ENCODE measurements at regions not wholly inside any gene's neighbourhood (a gene's known extent, or its start where the extent isn't known, plus 50 kb on each side); places are given as distances from the start of the nearest gene placed in this dataset.
"Not testable (repeated sequence)": the region's sequence is repeated elsewhere in the genome, so short reads cannot be mapped to it uniquely, and the experiment has no call there.

DNA sequence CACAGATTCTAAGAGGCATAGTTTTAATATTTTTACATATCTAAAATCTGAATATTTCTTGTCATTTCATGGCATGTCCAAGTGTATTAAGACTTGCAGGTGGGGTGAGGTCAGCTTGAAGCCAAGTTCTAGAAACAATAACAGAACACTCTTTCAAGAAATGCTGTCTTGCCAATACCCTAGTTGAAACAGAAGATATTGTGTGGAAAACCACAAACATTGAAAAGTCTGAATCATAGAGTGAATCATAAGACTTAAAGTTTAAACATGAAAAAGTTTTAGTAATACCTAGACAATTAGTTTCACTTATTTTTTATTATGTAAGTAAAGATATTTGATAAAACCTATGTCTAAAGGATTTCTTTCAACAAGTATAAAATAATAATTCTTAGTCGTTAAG, 191.5 kb upstream of the CAND1 start:
- peak; percentile 93 for DNase-seq (ENCODE audit: low read depth)

DNA sequence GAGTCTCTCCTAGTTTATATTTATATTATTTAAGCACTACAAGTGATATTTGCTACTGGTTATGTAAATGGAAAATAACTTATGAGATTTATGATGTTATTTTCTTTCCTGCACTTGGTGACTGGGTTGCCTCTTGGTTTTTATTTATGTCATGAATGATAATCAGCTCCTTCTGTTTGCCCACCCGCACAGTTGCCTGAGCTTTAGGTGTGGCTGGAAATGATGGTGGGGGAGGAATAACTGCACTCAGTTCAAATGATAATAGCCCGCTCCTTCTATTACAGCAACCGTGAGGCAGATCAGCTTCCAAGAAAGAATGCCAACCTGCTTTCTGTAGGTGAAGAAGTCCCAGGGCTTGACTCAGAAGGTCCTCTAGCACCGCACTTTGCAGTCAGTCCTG, 190.2 kb upstream of the CAND1 start:
- no peak for DNase-seq (ENCODE audit: low read depth)

DNA sequence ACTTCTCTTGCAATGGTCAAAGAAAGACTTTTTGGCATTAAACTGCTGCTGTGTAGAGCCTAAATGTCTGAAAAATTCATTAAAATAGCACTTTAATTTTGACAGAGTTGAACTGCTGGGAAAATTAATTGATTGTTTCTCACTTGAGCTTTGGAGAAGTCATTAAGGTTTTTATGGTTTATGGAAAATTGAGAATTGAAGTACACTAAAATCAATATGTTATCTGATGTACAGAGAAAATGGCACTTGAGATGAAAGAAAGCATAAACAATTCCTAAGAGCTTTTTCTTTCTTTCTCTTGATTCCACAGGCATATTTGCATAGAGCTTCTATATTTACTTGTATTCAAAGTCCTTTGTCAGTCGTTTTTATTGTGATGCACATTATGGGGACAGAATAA, 188.5 kb upstream of the CAND1 start:
- no peak for DNase-seq (ENCODE audit: low read depth)

DNA sequence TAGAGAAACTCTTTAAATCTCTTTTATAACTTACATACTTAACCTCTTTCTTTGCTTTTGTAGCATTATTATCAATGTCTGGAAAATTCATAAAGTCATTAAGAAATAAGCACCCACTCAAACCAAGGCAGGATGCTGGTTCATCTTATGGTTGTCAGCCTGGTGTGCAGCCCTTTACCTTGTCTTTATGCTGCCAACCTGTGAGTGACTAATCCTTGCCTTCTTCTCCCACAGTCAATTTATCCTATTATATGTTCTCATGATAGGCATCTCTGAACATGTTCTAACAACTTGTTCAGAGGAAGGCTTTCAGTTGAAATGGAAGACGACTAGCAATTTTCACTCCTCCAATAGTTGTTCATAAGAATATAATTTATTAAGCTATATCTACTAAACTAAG, 186.9 kb upstream of the CAND1 start:
- DNase-seq (ENCODE audit: low read depth) = no peak

DNA sequence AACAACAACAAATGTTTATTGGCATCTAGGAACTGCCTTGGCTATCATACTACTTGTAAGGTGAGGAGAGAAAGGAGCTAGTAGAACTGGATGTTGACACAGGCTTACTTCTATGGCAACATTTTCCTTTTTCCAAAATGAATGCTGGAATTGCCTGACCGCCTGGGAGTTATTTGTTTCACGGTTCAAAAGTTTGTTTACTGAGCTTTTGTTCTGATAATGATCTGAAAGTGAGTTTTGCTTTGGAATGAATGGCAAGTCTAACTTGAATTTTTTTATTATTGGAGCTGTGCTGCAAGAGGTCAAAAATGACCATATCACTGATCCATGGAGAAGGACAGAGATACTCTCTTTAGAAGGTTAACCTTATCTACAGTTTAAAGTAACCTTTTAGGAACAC, 183.5 kb upstream of the CAND1 start:
- peak; percentile 85 for DNase-seq (ENCODE audit: low read depth)

DNA sequence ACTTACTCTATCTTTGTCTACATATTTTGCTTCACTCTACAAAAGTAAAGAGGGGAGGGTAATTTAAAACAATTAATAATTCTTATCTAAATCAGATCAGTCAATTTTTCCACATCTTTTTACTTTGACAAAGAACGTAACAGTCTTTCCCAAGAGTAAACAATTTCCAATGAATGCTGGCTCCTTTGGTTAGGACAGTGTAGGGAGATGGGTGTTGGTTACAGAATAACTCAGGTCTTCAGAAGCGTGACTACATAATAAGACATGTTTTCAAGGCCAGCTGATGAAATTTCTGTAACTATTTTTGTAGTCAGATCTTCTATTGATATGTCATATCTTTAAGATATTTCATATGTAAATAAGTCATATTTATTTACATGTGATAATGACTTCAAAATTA, 183.0 kb upstream of the CAND1 start:
- DNase-seq (ENCODE audit: low read depth) = peak; percentile 71

DNA sequence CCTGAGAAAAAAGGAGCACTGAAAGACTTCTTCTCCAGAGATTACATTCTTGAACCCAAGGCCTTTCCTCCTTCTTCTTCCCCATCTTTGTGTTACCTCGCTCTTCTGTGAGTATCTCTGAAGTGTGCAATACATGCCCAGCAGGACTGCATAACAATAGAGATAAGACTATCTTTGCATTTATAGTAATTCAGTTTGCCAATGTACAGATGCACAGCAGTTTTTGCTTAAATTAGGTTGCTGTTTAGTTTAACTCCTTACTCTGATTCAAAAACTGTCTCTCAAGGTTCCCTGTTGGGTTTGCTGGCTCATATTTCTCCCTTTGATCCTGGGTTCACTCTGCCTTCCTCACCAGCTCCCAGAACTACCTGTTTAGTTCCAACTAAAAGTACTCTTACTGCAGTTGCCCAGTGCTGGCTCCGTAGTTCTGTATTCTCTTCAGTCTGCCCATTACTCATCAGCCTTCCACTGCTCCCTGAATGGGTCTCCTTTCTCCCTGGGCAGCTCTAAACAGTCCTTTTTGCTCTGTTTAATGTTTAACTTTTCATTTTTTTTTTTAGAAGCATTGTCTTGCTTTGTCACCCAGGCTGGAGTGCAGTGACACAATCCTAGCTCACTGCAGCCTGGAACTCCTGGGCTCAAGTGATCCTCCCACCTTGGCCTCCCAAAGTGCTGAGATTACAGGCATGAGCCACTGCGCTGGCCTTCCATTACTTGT, 180.6 kb upstream of the CAND1 start:
- peak; percentile 85 for DNase-seq (ENCODE audit: low read depth)

DNA sequence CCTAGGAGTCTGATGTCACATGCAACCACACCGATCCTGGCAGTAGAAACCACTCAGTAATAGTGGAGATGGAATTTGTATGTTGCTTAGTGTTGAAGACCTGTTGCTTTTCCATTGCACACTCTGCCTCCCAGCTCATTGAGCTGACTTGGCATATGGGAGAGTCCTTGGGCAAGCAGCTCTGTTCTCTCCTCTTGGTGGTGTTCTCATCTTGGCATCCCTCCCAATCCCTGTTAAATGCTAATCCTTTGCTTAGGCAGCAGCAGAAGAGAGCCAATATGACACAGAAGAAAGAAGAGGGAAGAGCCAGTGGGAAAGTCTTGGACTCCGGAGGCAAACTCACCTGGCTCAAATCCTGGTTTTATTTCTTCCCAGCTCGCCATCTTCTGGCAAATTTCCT, 178.0 kb upstream of the CAND1 start:
- peak; percentile 96 for DNase-seq (ENCODE audit: low read depth)

DNA sequence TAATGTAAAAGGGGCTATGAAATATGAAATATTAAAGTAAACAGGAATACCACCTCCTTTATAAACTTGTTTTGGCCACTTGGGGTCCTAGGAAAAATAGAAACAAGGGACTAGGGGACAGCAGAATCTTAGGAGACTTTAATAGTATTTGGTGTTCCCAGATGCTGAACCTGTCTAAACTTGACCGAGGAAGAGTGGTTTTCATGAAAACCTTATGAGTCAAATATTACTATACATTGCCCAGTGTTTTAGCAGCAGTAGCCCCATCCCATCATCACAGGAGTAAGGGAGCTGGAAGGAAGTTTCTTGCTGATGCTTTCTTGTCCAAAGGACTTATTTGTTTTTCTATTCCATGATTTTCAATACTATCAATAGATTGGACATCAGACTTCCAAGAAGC, 177.5 kb upstream of the CAND1 start:
- no peak for DNase-seq (ENCODE audit: low read depth)

DNA sequence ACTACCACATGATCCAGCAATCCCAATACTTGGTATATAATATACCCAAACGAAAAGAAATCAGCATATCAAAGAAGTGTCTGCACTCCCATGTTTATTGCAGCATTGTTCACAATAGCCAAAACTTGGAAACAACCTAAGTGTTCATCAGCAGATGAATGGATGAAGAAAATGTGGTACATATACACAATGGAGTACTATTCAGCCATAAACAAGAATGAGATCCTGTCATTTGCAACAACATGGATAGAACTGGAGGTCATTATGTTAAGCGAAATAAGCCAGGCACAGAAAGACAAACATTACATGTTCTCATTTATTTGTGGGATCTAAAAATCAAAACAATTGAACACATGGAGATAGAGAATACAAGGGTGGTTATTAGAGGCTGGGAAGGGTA, 176.2 kb upstream of the CAND1 start:
- not testable (repeated sequence) for DNase-seq (ENCODE audit: low read depth)

DNA sequence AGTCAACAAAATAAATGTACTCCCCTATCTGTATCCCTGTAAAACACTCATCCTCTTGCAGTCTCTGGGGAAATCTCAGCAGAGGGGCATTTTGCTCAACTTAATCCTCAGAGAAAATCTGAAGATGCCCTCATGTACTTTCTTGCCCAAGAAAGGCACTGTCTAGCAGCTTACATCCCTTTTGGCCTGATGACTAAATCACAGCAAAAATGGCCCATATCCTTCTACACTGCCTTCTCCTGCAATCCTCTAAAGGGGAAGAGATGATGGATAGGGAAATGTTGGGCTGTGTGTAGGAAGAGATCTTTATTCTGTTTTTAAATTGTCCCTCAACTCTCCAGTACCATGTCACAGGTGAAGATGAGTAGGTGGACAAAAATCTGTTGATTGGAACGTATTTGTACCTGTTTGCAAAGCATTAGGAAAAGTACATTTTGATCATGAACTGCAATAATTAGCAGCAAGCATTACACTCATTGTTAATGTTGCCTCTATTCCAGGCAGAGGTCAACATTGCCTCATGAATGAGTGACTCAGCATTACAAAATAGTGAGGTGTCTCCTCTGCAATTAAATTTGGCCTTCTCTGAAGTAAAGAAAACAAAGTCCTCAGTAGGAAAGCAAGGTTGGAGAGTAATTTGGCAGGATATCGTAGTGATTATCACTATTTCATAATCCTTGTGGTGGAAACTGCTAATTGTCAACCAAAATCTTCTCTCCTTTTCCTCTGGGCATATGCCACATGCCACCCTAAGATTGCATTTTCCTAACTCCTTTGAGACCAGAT, 172.4 kb upstream of the CAND1 start:
- peak; percentile 97 for DNase-seq (ENCODE audit: low read depth)

DNA sequence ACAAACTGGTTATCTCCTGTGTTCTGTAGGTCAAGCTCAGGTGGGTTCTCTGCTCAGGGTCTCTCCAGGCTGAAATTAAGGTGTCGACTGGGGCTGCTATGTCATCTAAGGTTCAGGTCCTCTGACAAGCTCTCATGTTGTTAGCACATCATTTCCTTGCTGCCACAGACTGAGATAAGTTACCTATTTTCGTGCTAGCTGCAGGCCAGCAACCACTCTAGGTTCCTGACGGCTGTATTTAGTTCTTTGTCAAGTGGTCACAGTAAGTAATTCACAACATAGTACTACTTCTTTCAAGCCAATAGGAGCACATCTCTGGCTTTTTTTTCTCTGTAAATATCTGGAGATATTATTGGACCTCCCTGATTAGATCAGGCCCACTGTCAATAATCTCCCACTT, 169.3 kb upstream of the CAND1 start:
- DNase-seq (ENCODE audit: low read depth) = no peak

DNA sequence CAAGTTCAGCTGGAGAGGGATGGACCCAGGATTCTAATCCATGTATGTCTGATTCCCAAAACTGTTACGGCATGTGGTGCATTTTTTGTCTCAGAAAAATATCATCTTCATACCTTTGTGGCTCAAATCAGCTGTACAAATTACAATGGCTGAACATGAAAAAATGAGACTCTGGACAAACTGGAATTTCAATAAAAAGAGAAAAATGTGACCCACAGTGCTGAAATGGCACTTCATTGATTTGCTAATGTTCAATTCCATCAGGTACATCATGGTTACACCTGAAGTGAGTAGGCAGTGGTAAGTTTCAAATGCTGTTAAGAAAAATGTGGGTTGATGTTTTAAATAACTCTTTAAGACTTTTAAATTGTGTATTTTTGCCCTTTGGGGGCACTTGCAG, 165.6 kb upstream of the CAND1 start:
- no peak for DNase-seq (ENCODE audit: low read depth)

DNA sequence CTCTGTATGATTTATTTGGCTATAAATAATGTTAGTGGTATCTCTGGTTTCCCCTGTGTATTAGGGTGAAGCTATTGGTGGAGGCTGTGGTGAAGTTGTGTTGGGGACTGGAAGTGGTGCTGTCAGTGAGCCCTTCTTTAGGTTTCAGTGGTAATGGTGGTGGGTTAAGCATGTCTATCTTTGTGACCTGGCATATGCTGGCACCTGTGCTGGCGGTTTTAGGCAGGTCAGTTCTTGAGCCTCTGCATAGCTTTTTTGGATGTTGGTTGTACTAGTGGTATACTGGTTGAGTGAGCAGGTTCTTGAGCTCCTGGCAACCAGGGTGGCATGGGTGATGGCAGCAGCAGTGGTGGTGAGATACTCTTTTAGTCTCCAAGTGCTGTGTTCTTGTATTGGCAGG, 161.9 kb upstream of the CAND1 start:
- no peak for DNase-seq (ENCODE audit: low read depth)

DNA sequence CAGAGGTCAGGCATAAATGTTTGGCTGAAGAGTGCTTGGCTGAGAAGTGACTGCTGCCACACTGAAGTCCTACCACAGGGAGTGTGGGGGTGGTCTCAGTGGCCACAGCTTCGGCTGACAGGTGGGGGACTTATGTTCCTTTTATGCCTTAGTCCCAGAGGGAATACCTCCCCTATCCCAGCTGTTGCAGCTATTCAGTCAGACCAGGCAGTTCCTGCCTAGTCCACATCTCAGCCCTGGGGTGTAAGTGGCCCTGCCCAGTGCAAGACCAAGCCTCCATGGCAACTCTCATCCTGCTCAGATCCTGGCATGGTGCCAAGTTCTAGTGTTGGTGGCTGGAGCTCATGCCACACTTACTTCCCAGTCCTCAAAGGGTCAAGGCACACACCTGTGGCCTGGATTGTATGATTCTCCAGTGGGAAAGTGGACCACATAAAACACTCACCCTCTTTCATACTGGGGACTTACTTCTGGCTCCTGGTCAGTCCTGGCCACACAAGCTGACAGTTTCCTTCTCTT, 161.3 kb upstream of the CAND1 start:
- DNase-seq (ENCODE audit: low read depth) = no peak

DNA sequence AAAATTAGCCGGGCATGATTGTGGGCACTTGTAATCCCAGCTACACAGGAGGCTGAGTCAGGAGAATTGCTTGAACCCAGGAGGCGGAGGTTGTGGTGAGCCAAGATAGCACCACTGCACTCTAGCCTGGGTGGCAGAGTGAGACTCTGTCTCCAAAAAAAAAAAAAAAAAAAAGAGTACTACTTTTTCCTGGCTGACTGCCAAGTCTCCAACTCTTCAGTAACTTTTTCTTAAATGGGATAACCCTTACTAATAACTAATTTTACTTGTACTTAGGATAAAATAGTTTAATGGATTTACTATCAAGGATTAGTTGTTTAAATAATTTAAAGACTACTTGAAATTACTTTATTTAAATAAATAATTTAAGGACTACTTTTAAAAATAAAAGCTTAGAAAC, 158.8 kb upstream of the CAND1 start:
- DNase-seq (ENCODE audit: low read depth) = not testable (repeated sequence)

DNA sequence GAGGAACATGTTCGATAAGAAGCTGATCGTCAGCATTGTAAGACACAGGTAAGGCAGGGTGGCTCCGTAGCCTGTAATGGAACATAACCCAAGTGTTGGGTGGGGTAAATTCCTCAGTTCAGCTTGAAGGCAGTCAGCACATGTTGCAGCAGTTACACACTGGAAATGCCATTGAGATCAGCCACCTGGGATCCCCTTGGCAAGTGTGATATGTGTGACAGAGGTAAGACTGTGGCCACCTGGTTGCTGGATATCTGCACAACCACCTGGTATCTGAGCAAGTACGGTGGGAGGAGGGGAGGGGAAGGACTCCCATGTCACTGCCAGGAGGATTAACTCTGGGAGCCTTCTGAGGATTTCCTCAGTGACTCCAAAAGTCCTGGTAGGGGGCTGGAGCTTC, 158.0 kb upstream of the CAND1 start:
- peak; percentile 15 for DNase-seq (ENCODE audit: low read depth)

DNA sequence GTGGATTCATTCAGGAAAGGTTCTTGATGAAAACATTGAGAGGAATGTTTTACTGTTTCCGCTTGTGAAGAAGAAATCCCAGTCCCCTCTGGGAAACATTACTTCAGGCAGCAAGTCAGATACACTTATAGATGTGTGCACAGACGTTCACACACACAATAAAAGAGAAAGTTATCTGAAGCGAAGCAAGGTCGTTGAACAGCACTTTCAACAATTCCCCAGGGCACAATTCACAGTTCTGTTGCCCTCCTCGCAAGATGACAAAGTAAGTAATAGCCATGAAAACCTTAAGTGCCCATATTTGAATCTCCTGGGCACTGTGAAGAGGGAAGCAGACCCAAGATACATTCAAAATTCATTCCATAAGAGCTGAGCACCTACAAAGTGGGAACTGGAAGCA, 156.6 kb upstream of the CAND1 start:
- DNase-seq (ENCODE audit: low read depth) = no peak

DNA sequence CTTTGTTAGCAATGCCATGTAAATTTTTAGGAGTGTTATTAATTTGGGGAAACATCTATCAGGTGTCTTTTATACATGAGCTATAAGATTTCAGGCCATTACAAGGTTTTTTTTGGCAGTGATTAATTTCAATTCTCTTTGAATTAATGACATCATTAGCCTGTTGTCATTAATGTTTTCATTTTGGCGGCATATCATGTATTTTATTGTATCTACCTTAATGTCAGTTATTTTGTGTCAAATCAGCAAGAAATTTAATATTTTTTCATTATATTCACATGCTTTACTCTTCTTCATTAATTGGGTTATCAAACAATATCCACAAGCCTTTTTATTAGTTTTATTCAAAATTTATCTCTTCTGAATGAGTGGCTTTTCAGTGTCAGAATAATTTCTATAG, 153.0 kb upstream of the CAND1 start:
- DNase-seq (ENCODE audit: low read depth) = no peak

DNA sequence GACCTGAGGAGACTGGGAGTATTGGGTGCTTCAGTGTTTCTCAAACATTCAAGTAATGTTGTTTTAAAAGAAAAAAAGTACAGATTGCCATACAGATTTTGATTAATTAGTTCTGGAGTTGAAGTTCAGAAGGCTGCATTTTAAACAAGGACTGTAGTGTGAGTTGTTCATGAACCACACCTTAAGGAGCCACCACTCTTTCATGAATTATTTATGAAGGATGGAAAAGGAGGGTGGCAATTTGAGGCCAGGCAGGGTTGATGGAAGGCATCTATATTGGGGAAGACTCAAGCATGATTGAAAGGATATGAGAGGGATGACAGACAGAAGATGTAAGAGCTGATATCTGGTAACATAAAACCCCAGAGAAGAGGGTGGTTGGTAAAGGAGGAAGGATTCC, 146.6 kb upstream of the CAND1 start:
- DNase-seq (ENCODE audit: low read depth) = no peak

DNA sequence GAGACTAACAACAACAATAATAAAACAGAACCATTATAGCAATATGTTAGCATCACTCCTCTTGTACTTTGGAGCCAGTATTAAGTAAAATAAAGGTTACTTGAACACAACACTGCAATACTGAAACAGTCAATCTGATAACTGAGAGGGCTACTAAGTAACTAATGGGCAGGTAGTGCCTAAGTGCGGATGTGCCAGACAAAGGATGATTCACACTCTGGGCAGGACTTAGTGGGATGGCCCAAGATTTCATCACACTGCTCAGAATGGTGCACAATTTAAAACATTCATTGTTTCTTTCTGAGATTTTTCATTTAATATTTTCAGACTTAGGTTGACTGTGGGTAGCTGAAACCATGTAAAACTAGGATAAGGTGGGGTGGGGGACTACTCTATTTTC, 131.9 kb upstream of the CAND1 start:
- peak; percentile 79 for DNase-seq (ENCODE audit: low read depth)

DNA sequence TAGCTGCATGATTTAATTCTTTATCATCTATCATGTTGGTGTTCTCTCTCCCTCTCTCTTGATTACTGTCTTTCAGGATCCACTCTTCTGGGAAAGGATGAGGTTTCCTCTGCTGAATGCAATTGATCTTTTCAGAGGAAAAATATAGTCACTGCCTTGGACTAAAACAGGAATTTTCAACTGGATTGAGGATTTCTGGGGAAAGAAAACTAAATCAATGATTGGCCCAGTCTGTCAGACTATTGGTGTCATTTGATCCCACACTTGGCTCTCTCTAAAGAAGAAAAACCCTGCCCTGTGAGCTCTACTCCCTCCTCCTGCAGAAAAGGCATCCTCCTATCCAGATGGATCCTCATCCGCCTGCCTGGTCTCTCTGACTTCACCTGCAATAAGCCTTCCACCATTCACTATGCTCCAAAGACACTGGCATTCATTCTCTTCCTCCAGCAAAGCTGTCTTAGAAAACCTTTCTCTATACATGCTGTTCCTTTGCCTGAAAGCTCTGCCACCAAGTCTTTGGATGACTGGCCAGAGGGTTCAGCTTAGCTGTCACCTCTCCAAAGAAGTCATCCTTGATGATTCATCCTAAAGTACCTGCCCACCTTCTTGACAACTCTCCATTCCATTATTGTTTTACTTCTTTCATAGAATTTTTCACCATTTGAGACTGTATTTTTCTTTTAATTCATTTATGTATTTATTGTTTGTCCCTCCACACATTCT, 127.7 kb upstream of the CAND1 start:
- DNase-seq (ENCODE audit: low read depth) = no peak

DNA sequence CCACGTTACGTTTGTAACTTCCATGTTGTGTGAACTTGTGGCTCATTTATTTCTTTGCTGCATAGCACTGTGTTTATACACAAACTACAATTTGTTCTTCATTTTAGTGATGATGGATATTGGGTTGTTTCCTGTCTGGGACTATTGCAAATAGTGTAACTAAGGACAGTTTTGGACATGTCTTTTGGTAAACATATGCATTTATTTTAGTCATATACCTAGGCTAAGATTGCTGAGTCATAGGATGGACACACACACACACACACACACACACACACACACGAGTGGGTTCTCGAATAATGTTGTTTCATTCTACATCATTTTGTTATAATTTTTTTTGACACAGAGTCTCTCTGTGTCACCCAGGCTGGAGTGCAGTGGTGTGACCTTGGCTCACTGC, 123.5 kb upstream of the CAND1 start:
- no peak for DNase-seq (ENCODE audit: low read depth)

Data from renal cortical epithelial cell (primary cell).